Fibroblast of skin of back (primary cell): ENCODE measurements at regions not wholly inside any gene's neighbourhood (a gene's known extent, or its start where the extent isn't known, plus 50 kb on each side); places are given as distances from the start of the nearest gene placed in this dataset.
A peak's percentile ranks its signal among the peaks of the same experiment; 100 is the strongest.
"Not testable (repeated sequence)": the region's sequence is repeated elsewhere in the genome, so short reads cannot be mapped to it uniquely, and the experiment has no call there.

Experiments used
- DNase-seq: peaks from one replicate; pipeline ENCODE4 v3.0.0-alpha.2; 2013

GRCh38 chr14:97033556-97034081, 236.4 kb downstream of the VRK1 start:
- no peak for DNase-seq

DNA sequence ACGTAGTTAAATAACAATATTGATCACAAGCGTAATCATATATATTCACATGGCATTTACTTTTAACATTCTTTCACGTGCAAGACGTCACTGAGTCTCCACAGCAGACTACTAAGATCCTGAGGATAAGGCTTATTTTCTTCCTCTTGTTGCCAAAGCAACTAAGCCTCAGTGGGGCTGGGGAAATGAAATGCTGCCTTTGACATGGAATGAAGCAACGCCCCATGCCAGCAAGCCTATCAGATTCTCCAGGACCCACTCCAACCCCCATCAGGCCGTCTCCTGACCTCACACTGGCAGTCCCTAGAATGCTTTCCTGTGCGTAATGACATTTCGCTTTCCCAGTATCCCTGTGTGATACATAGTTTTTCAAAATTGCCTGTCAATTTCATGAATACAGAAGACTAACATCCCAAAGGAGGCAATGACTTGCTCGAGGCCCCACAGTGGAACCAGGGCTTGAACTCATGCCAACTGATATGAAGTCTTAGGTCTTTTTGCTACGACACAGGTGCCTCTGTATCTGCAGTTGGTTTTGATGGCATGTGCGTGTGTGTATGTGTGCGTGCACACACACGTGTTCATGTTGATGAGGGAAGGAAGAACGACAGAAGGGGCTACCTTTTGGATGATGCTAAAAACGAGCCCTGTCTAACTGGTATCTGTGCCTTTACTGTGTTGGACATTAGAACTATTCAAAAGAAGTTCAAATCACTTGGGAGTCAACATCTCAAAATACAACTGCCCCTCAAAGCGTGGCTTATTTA, 239.1 kb downstream of the VRK1 start:
- no peak for DNase-seq

GRCh38 chr14:97039717-97040363, 242.7 kb downstream of the VRK1 start:
- no peak for DNase-seq

GRCh38 chr14:97046967-97047366, 249.8 kb downstream of the VRK1 start:
- DNase-seq, result no peak

GRCh38 chr14:97052001-97052400, 254.8 kb downstream of the VRK1 start:
- DNase-seq, result no peak

DNA sequence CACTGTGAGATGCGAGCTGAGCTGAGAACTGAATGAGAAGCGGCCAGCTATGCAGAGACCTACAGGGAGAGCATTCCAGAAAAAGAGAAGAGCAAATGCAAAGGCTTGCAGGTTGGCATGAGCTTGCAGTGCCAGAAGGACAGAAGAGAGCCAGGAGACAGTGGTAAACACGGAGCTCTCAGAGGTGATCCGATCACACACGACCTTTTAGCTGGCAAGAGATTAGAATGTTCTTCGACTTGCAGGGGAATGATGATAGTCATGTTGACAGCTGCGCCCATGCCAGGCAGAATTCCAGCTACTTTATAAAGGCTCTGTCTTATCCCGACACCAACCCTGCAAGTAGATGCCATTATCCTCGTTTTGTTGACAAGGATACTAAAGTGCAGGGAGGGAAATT, 256.8 kb downstream of the VRK1 start:
- no peak for DNase-seq

DNA sequence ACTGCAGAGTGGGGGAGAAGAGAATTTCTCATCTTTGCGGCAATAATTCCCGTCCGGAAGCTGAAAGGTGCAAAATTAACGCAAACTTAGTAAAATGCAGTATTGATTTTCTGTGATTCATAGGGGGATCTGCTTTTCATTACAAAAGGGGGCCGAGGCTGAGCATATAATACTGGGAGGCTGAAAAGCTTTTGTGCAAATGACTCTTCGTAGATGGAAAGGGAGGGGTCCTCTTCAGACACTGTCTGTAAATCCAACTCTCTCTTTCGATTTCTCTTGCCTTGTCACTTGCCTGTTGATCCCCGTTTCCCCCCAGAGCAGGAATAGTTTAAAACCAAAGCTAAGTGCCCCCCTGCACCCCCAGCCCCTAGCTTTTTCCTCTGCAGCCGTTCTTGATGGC, 258.2 kb downstream of the VRK1 start:
- no peak for DNase-seq

DNA sequence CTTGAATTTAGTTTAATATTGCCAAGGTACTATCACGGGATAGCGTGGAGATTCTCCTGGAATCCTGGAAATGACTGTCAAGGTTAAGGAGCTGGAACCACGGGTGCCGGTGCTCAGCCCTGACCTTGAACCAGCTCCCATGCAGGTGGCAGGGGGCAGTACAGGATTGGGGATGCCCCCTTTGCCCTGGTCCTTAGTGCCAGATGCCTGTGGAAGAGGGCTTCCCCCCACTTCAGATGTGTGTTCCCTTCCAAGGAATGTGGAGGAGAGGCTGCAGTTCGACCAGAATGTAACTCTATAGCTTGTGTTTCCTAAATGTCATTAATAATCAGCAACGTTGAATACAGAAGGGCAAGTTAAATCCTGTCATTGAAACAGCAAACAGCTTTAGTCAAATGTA, 258.9 kb downstream of the VRK1 start:
- no peak for DNase-seq

GRCh38 chr14:97057238-97058073, 260.3 kb downstream of the VRK1 start:
- no peak for DNase-seq

DNA sequence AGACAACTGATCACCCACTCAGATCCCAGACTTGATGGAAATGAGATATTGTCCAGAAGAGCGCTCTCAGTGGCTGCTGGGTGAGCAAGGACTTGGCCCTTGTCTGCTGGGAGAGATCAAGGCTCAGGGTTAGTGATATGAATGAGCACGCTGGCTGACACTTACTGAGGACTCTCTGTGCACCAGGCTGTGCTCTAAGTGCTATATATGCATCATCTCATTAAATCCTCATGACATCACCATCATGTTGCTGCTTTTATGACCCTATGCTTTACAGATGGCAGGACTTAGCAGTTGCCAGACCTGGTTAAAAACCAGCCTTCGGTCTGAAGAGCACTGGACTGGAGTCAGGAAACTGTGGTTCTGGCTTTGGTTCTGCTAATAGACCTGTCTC, 260.9 kb downstream of the VRK1 start:
- no peak for DNase-seq

GRCh38 chr14:97058589-97058988, 261.4 kb downstream of the VRK1 start:
- no peak for DNase-seq

DNA sequence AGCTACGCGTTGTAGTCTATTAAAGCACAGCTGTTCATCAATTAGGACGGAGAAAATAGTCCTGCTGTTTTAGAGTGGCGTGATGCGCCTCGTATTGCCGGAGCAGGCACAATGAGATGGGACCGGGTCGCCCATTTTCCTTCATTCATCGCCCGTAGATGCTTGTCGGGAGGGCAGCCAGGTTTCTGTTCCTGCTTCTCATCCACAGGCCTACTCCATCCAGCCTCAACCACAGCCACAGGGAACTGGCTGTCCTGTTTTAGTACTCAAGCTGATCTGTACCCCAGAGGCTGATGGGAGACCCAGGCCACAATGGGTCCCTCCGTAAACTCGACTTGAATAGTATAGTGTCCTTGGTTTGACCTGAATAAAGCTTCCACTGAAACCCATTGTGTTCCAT, 264.0 kb downstream of the VRK1 start:
- no peak for DNase-seq

GRCh38 chr14:97061714-97062113, 264.5 kb downstream of the VRK1 start:
- no peak for DNase-seq

GRCh38 chr14:97065305-97066067, 268.3 kb downstream of the VRK1 start:
- no peak for DNase-seq

- DNase-seq, result no peak
These were observed 269.1 kb downstream of the VRK1 start for GRCh38 chr14:97066068-97066899.

DNA sequence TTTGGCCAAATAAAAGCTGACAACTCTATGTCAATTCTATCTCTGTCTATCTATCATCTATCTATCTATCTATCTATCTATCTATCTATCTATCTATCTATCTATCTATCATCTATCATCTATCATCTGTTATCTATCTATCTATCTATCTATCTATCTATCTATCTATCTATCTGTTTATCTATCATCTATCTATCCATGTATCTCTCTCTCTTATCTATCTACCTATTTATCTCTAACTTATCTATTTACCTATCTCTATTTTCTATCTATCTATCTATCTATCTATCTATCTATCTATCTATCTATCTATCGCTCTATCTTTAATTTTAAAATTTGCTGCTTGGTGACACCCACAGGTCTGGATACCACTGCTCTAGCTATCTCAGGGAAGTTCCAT, 271.1 kb downstream of the VRK1 start:
- not testable (repeated sequence) for DNase-seq

DNA sequence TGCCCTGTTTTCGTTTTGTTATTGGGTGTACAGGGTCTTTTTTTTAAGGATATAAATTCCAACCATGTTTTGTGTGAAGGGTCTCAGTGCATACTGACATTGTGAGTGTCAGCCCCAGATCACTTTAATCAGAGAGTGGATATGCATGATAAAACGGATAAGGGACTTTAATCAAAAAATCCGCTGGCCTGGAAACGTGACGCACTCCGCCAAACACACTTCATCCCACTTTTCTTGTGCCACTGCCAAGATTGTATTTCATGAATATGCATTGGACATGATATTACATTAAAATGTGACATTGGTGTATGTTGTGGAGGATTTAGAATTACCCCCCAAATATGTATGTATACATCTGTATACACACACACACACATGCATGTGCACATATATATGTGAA, 273.1 kb downstream of the VRK1 start:
- no peak for DNase-seq

DNA sequence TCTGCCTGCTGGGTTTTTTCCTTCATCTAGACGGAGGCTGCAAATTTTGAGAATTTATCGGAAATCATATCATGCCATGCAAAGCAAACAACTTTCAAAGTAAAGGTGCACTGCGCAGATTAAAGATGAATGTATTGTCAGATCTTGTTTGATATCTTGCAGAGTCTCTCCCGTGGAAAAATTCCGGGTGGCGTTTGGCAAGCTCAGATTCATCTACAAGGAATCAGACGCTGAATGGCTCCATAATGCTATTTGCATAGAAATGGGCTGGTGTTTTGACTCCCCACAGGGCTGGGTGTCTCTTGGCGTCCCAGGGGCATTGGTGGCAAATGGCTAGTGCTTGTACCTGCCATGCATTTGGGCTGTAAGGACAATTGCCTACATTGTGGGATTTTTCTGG, 274.0 kb downstream of the VRK1 start:
- no peak for DNase-seq

GRCh38 chr14:97073622-97074021, 276.4 kb downstream of the VRK1 start:
- no peak for DNase-seq

DNA sequence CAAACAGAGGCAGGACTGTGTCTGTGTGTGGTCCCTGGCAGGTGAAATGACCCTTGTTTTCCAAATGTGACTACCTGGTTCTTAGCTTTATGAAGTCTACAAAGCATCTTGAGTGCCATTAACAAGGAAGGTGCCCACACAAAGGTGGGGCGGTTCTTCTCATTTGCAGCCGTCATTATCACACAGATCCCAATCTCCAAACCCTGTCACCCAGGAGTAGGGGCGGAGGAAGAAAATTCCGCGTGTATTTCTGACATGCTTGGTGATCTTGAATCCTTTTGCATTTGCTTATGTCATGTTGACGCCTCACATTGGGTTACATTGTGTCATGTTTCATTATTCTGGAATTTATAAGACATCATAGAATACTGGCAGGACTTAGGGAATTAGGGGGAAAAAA, 277.3 kb downstream of the VRK1 start:
- no peak for DNase-seq

DNA sequence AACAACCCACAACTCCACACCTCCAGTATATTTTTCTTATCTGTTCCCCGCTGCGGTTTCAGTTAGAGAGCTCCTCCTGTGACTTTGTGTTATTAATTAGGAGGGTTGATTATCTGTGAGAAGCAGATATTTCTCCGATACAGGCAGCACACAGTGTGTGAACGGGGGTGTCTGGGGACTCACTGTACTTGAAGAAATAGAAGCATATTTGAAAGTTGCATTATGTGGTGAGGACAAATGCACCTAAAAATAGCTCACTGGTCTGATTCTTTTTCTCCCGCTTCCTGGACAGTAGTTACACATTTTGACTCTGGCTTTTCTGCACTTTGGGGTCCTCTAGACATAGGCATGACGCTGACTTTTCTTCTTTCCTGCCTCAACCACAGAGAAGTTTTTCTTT, 277.7 kb downstream of the VRK1 start:
- no peak for DNase-seq

- peak; percentile 75 for DNase-seq
These were observed 280.1 kb downstream of the VRK1 start for GRCh38 chr14:97077253-97077653.
